Ramos (cell line): ENCODE measurements at regions not wholly inside any gene's neighbourhood (a gene's known extent, or its start where the extent isn't known, plus 50 kb on each side); places are given as distances from the start of the nearest gene placed in this dataset.
"Not testable (repeated sequence)": the region's sequence is repeated elsewhere in the genome, so short reads cannot be mapped to it uniquely, and the experiment has no call there.

Experiments used
- in situ Hi-C: fragments of 300-500 bp; cut with MboI; formaldehyde crosslinking; loops from one replicate; pipeline ENCODE4 v1.14.3; 2022; ENCODE audit warnings: low sequenced_read_pairs; ENCODE audit not compliant: unreplicated experiment

GRCh38 chr5:158525663-158526062, 574.1 kb downstream of the EBF1 start:
- in situ Hi-C loops = loop anchor here (25.0 kb wide), 1 partner anchor 587 kb away; no protein-coding TSS in a partner anchor

- in situ Hi-C loops = no loop called here
Observed at GRCh38 chr5:158524070-158524469, 575.6 kb downstream of the EBF1 start.

- in situ Hi-C loops = no loop called here
Observed at GRCh38 chr5:158522776-158523175, 576.9 kb downstream of the EBF1 start.

- in situ Hi-C loops = no loop called here
Observed at GRCh38 chr5:158521995-158522394, 577.7 kb downstream of the EBF1 start.

- in situ Hi-C loops = no loop called here
Observed at GRCh38 chr5:158519433-158520021, 580.2 kb downstream of the EBF1 start.

GRCh38 chr5:158516521-158516920, 583.2 kb downstream of the EBF1 start:
- in situ Hi-C loops = no loop called here

GRCh38 chr5:158514986-158515359, 584.7 kb downstream of the EBF1 start:
- in situ Hi-C loops = no loop called here

- in situ Hi-C loops = no loop called here
Observed at GRCh38 chr5:158514319-158514985, 585.3 kb downstream of the EBF1 start.

GRCh38 chr5:158513490-158514318, 586.0 kb downstream of the EBF1 start:
- in situ Hi-C loops = no loop called here

- in situ Hi-C loops = no loop called here
Observed at GRCh38 chr5:158511454-158511853, 588.3 kb downstream of the EBF1 start.

GRCh38 chr5:158510479-158510878, 589.2 kb downstream of the EBF1 start:
- in situ Hi-C loops = no loop called here

GRCh38 chr5:158506648-158507047, 593.1 kb downstream of the EBF1 start:
- in situ Hi-C loops = loop anchor here (10.0 kb wide), 1 partner anchor 332 kb away; no protein-coding TSS in a partner anchor

GRCh38 chr5:158502686-158503085, 597.0 kb downstream of the EBF1 start:
- in situ Hi-C loops = loop anchor here (10.0 kb wide), 1 partner anchor 328 kb away; no protein-coding TSS in a partner anchor

- in situ Hi-C loops = loop anchor here (10.0 kb wide), 1 partner anchor 325 kb away; no protein-coding TSS in a partner anchor
Observed at GRCh38 chr5:158499892-158500418, 599.8 kb downstream of the EBF1 start.

GRCh38 chr5:158499075-158499891, 600.4 kb downstream of the EBF1 start:
- in situ Hi-C loops = no loop called here

- in situ Hi-C loops = no loop called here
Observed at GRCh38 chr5:158496624-158497023, 603.1 kb downstream of the EBF1 start.

- in situ Hi-C loops = no loop called here
Observed at GRCh38 chr5:158494541-158494940, 605.2 kb downstream of the EBF1 start.

GRCh38 chr5:158494044-158494443, 605.7 kb downstream of the EBF1 start:
- in situ Hi-C loops = not testable (repeated sequence)

- in situ Hi-C loops = no loop called here
Observed at GRCh38 chr5:158492841-158493242, 606.9 kb downstream of the EBF1 start.

GRCh38 chr5:158492136-158492535, 607.6 kb downstream of the EBF1 start:
- in situ Hi-C loops = no loop called here
